ENCODE measurements at regions not wholly inside any gene's neighbourhood (a gene's known extent, or its start where the extent isn't known, plus 50 kb on each side); places are given as distances from the start of the nearest gene placed in this dataset.

- TF ChIP-seq, protein P1, sequence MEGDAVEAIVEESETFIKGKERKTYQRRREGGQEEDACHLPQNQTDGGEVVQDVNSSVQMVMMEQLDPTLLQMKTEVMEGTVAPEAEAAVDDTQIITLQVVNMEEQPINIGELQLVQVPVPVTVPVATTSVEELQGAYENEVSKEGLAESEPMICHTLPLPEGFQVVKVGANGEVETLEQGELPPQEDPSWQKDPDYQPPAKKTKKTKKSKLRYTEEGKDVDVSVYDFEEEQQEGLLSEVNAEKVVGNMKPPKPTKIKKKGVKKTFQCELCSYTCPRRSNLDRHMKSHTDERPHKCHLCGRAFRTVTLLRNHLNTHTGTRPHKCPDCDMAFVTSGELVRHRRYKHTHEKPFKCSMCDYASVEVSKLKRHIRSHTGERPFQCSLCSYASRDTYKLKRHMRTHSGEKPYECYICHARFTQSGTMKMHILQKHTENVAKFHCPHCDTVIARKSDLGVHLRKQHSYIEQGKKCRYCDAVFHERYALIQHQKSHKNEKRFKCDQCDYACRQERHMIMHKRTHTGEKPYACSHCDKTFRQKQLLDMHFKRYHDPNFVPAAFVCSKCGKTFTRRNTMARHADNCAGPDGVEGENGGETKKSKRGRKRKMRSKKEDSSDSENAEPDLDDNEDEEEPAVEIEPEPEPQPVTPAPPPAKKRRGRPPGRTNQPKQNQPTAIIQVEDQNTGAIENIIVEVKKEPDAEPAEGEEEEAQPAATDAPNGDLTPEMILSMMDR (IDR thresholded peaks at IDR 0.05): no peak
- no peak for TF ChIP-seq POLR2A (IDR thresholded peaks at IDR 0.05)
These were observed 157.4 kb downstream of the RMI1 start for GRCh38 chr9:84137968-84138367.
